DND-41 (cell line): ENCODE measurements at regions not wholly inside any gene's neighbourhood (a gene's known extent, or its start where the extent isn't known, plus 50 kb on each side); places are given as distances from the start of the nearest gene placed in this dataset.
"Not testable (repeated sequence)": the region's sequence is repeated elsewhere in the genome, so short reads cannot be mapped to it uniquely, and the experiment has no call there.

Experiments
- ATAC-seq: fragments of 200-7000 bp; cut with Tn5 transposase; 3 replicates; pipeline ENCODE4 v1.9.1; 2021; ENCODE audit warnings: low read depth; ENCODE audit not compliant: insufficient read depth
- DNase-seq: peaks from one replicate; pipeline ENCODE4 v3.0.0-alpha.2; 2020
- H2AFZ ChIP-seq: 2 replicates; pipeline ENCODE4 v1.6.0; 2012; ENCODE audit warnings: low read depth, low read length
- H3K27ac ChIP-seq: 2 replicates; pipeline ENCODE4 v1.5.1; 2012; ENCODE audit warnings: low read length, inconsistent platforms
- H3K27me3 ChIP-seq: fragments of 200-600 bp; sonication (generic); 2 replicates; pipeline ENCODE4 v1.6.0; 2012; ENCODE audit warnings: low read length, mild to moderate bottlenecking, inconsistent platforms; ENCODE audit not compliant: insufficient read depth, poor library complexity
- H3K36me3 ChIP-seq: 2 replicates; pipeline ENCODE4 v1.5.1; 2012; ENCODE audit warnings: low read length, inconsistent platforms; ENCODE audit not compliant: insufficient read depth
- H3K4me1 ChIP-seq: 2 replicates; pipeline ENCODE4 v1.5.1; 2012; ENCODE audit warnings: mild to moderate bottlenecking, low read length; ENCODE audit not compliant: insufficient read depth
- H3K4me2 ChIP-seq: 2 replicates; pipeline ENCODE4 v1.6.0; 2012; ENCODE audit warnings: mild to moderate bottlenecking, moderate library complexity, low read length, inconsistent platforms; ENCODE audit not compliant: insufficient read depth
- H3K4me3 ChIP-seq, 2 experiments: fragments of 200-600 bp in 1 of 2; shearing (Covaris generic) in 1 of 2; 2 replicates each; pipeline ENCODE4 v1.5.1; 2012 to 2016; ENCODE audit warnings: inconsistent platforms in 2 of 2, low read length in 2 of 2, mild to moderate bottlenecking in 2 of 2, low read depth in 1 of 2, moderate library complexity in 1 of 2
- H3K79me2 ChIP-seq: 2 replicates; pipeline ENCODE4 v1.6.0; 2012; ENCODE audit warnings: low read length, inconsistent platforms; ENCODE audit not compliant: insufficient read depth
- H3K9ac ChIP-seq: 2 replicates; pipeline ENCODE4 v1.6.0; 2012; ENCODE audit warnings: low read depth, mild to moderate bottlenecking, inconsistent platforms, low read length, moderate library complexity
- H3K9me3 ChIP-seq: 2 replicates; pipeline ENCODE4 v1.5.1; 2012; ENCODE audit warnings: low read length, moderate library complexity, mild to moderate bottlenecking, inconsistent platforms; ENCODE audit not compliant: insufficient read depth, severe bottlenecking
- H4K20me1 ChIP-seq: 2 replicates; pipeline ENCODE4 v1.6.0; 2012; ENCODE audit warnings: low read length; ENCODE audit not compliant: insufficient read depth
- EZH2 ChIP-seq: IDR thresholded peaks from 3 replicates; pipeline ENCODE4 v1.6.1; 2012; ENCODE audit warnings: borderline replicate concordance, low read depth, mild to moderate bottlenecking, moderate library complexity, low read length, inconsistent platforms; ENCODE audit not compliant: severe bottlenecking
- TF ChIP-seq, protein P1 (sequence below): IDR thresholded peaks from 2 replicates; pipeline ENCODE4 v1.5.1; 2012; ENCODE audit warnings: borderline replicate concordance, low read length, moderate library complexity, mild to moderate bottlenecking; ENCODE audit not compliant: poor library complexity, severe bottlenecking; ENCODE audit errors: extremely low read depth

GRCh38 chr4:18608908-18609533, 587.5 kb upstream of the LCORL start:
- DNase-seq: no peak
- no peak for ATAC-seq
- no peak overlapping the region for H2AFZ ChIP-seq
- no peak overlapping the region for H3K9ac ChIP-seq
- H3K27ac ChIP-seq: no peak overlapping the region
- H3K4me1 ChIP-seq: no peaks in the 10 kb centered on the region
- H3K9me3 ChIP-seq: no peaks in the 10 kb centered on the region
- H3K27me3 ChIP-seq: no peaks in the 10 kb centered on the region
- no peaks in the 10 kb centered on the region for H3K36me3 ChIP-seq
- no peak overlapping the region for H3K4me2 ChIP-seq
- H3K4me3 ChIP-seq: no peak overlapping the region
- H3K79me2 ChIP-seq: no peaks in the 10 kb centered on the region
- H4K20me1 ChIP-seq: no peaks in the 10 kb centered on the region
- TF ChIP-seq EZH2: no peak
- TF ChIP-seq, protein P1, sequence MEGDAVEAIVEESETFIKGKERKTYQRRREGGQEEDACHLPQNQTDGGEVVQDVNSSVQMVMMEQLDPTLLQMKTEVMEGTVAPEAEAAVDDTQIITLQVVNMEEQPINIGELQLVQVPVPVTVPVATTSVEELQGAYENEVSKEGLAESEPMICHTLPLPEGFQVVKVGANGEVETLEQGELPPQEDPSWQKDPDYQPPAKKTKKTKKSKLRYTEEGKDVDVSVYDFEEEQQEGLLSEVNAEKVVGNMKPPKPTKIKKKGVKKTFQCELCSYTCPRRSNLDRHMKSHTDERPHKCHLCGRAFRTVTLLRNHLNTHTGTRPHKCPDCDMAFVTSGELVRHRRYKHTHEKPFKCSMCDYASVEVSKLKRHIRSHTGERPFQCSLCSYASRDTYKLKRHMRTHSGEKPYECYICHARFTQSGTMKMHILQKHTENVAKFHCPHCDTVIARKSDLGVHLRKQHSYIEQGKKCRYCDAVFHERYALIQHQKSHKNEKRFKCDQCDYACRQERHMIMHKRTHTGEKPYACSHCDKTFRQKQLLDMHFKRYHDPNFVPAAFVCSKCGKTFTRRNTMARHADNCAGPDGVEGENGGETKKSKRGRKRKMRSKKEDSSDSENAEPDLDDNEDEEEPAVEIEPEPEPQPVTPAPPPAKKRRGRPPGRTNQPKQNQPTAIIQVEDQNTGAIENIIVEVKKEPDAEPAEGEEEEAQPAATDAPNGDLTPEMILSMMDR: no peak

DNA sequence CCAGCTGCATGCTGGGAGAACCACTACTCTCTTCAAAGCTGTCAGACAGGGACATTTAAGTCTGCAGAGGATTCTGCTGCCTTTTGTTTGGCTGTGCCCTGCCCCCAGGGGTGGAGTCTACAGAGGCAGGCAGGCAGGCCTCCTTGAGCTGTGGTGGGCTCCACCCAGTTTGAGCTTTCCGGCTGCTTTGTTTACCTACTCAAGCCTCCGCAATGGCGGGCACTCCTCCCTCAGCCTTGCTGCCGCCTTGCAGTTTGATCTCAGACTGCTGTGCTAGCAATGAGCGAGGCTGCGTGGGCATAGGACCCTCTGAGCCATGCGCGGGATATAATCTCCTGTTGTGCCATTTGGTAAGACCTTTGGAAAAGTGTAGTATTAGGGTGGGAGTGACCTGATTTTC, 581.1 kb upstream of the LCORL start:
- not testable (repeated sequence) for H3K9me3 ChIP-seq, H3K4me1 ChIP-seq, H3K27me3 ChIP-seq, H3K36me3 ChIP-seq, ATAC-seq, H3K4me3 ChIP-seq, H3K79me2 ChIP-seq, H3K4me2 ChIP-seq, H2AFZ ChIP-seq, H3K9ac ChIP-seq, DNase-seq, H4K20me1 ChIP-seq, H3K27ac ChIP-seq

- peak; percentile 79 for ATAC-seq
- H2AFZ ChIP-seq: no peak overlapping the region
Observed at GRCh38 chr4:18593297-18594002, 571.9 kb upstream of the LCORL start.

GRCh38 chr4:18582841-18583240, 561.3 kb upstream of the LCORL start:
- no peaks in the 10 kb centered on the region for H4K20me1 ChIP-seq
- H3K27me3 ChIP-seq: peaks cover 4% of the 10 kb centered on the region
- no peaks in the 10 kb centered on the region for H3K9me3 ChIP-seq
- no peak for DNase-seq
- H3K36me3 ChIP-seq: no peaks in the 10 kb centered on the region
- no peaks in the 10 kb centered on the region for H3K4me1 ChIP-seq
- ATAC-seq: no peak
- H3K4me3 ChIP-seq: no peak overlapping the region
- H3K79me2 ChIP-seq: no peaks in the 10 kb centered on the region
- H2AFZ ChIP-seq: no peak overlapping the region
- no peak overlapping the region for H3K9ac ChIP-seq
- TF ChIP-seq EZH2: no peak
- TF ChIP-seq, protein P1: no peak
- H3K4me2 ChIP-seq: no peak overlapping the region
- H3K27ac ChIP-seq: no peak overlapping the region

More at GRCh38 chr4:18593297-18594002, 571.9 kb upstream of the LCORL start:
- peak; percentile 57 for DNase-seq
- no peak overlapping the region for H3K4me2 ChIP-seq
- no peak overlapping the region for H3K9ac ChIP-seq
- no peaks in the 10 kb centered on the region for H3K36me3 ChIP-seq
- TF ChIP-seq, protein P1: peak; percentile 87
- TF ChIP-seq EZH2: no peak
- H3K4me3 ChIP-seq: no peak overlapping the region
- H3K79me2 ChIP-seq: no peaks in the 10 kb centered on the region
- H3K27ac ChIP-seq: no peak overlapping the region
- H3K9me3 ChIP-seq: no peaks in the 10 kb centered on the region
- H3K27me3 ChIP-seq: no peaks in the 10 kb centered on the region
- no peaks in the 10 kb centered on the region for H4K20me1 ChIP-seq
- no peaks in the 10 kb centered on the region for H3K4me1 ChIP-seq
